Prostate gland (tissue), 2 donors: ENCODE measurements at regions not wholly inside any gene's neighbourhood (a gene's known extent, or its start where the extent isn't known, plus 50 kb on each side); places are given as distances from the start of the nearest gene placed in this dataset.

ENCODE experiments used
- CTCF ChIP-seq, 4 experiments: fragments of 200-600 bp in 2 of 4; fragments of 450-650 bp in 2 of 4; sonication (generic) in 2 of 4; IDR thresholded peaks; 1 replicate in 3 of 4; 2 replicates in 1 of 4; pipeline ENCODE4 v1.5.1; 2016 to 2019; ENCODE audit warnings: antibody characterized with exemption in 4 of 4, mild to moderate bottlenecking in 2 of 4, moderate library complexity in 2 of 4
- POLR2A ChIP-seq: fragments of 450-650 bp; IDR thresholded peaks from one replicate; pipeline ENCODE4 v1.6.1; 2016; ENCODE audit warnings: antibody characterized with exemption, mild to moderate bottlenecking
- POLR2AphosphoS5 ChIP-seq: sonication (generic); formaldehyde crosslinking; IDR thresholded peaks from one replicate; pipeline ENCODE4 v1.6.1; 2017; ENCODE audit warnings: antibody characterized with exemption

GRCh38 chr10:109746861-109747260, 176.4 kb downstream of the XPNPEP1 start:
- TF ChIP-seq CTCF (IDR thresholded peaks at IDR 0.05) (no peak), POLR2AphosphoS5 (no peak), POLR2A (no peak)
